Keratinocyte (primary cell): ENCODE measurements at regions not wholly inside any gene's neighbourhood (a gene's known extent, or its start where the extent isn't known, plus 50 kb on each side); places are given as distances from the start of the nearest gene placed in this dataset.

Experiments
- DNase-seq: peaks from one replicate; pipeline ENCODE4 v3.0.0-alpha.2; 2011; ENCODE audit warnings: low read depth, missing footprints, low spot score
- FAIRE-seq: peaks from 2 replicates; lab custom pipeline; 2011; peaks lifted over from hg19 to GRCh38; lab: Jason Lieb, UNC
- H2AFZ ChIP-seq: 2 replicates; pipeline ENCODE4 v1.6.0; 2012; ENCODE audit warnings: low read length, control low read depth, inconsistent platforms; ENCODE audit not compliant: control insufficient read depth
- H3K27ac ChIP-seq: 2 replicates; pipeline ENCODE4 v1.5.1; 2011; ENCODE audit warnings: low read length; ENCODE audit not compliant: control insufficient read depth, insufficient read depth
- H3K27me3 ChIP-seq: 3 replicates; pipeline ENCODE4 v1.6.0; 2011; ENCODE audit warnings: low read length; ENCODE audit not compliant: control insufficient read depth, insufficient read depth; ENCODE audit errors: extremely low read depth
- H3K36me3 ChIP-seq, 2 experiments: 2 replicates in 1 of 2; 3 replicates in 1 of 2; pipeline ENCODE4 v1.5.1; 2011; ENCODE audit warnings: low read length in 2 of 2, mild to moderate bottlenecking in 1 of 2; ENCODE audit not compliant: control insufficient read depth in 2 of 2, insufficient read depth in 2 of 2; ENCODE audit errors: extremely low read depth in 1 of 2
- H3K4me1 ChIP-seq: 3 replicates; pipeline ENCODE4 v1.5.1; 2011; ENCODE audit warnings: low read length; ENCODE audit not compliant: control insufficient read depth, insufficient read depth; ENCODE audit errors: extremely low read depth
- H3K4me2 ChIP-seq: 3 replicates; pipeline ENCODE4 v1.6.0; 2011; ENCODE audit warnings: low read depth, low read length; ENCODE audit not compliant: control insufficient read depth, insufficient read depth; ENCODE audit errors: extremely low read depth
- H3K4me3 ChIP-seq, 3 experiments: fragments of 200-600 bp in 1 of 3; sonication (generic) in 1 of 3; 2 replicates in 2 of 3; 3 replicates in 1 of 3; pipeline ENCODE4 v1.5.1; 2011 to 2016; ENCODE audit warnings: low read length in 3 of 3, mild to moderate bottlenecking in 3 of 3, control low read depth in 2 of 3, inconsistent platforms in 1 of 3, low read depth in 1 of 3, mixed read lengths in 1 of 3, mixed run types in 1 of 3, moderate library complexity in 1 of 3; ENCODE audit not compliant: control insufficient read depth in 2 of 3, insufficient read depth in 2 of 3; ENCODE audit errors: extremely low read depth in 1 of 3
- H3K79me2 ChIP-seq: 2 replicates; pipeline ENCODE4 v1.6.0; 2012; ENCODE audit warnings: low read length; ENCODE audit not compliant: control insufficient read depth, insufficient read depth
- H3K9ac ChIP-seq: 3 replicates; pipeline ENCODE4 v1.6.0; 2011; ENCODE audit warnings: low read length; ENCODE audit not compliant: control insufficient read depth, insufficient read depth; ENCODE audit errors: extremely low read depth
- H3K9me1 ChIP-seq: 3 replicates; pipeline ENCODE4 v1.6.0; 2011; ENCODE audit warnings: low read length; ENCODE audit not compliant: control insufficient read depth, insufficient read depth; ENCODE audit errors: extremely low read depth
- H3K9me3 ChIP-seq: 2 replicates; pipeline ENCODE4 v1.5.1; 2012; ENCODE audit warnings: low read depth, low read length; ENCODE audit not compliant: control insufficient read depth
- H4K20me1 ChIP-seq: 3 replicates; pipeline ENCODE4 v1.6.0; 2011; ENCODE audit warnings: low read length; ENCODE audit not compliant: control insufficient read depth, insufficient read depth; ENCODE audit errors: extremely low read depth
- EZH2 ChIP-seq: IDR thresholded peaks from one replicate; pipeline ENCODE4 v1.6.1; 2012; ENCODE audit warnings: inconsistent platforms, mild to moderate bottlenecking, low read length, moderate library complexity
- dilution Hi-C: fragments of 300-500 bp; cut with MboI; formaldehyde crosslinking; loops from one replicate; pipeline ENCODE4 v1.7.0; 2020; ENCODE audit warnings: low sequenced_read_pairs; ENCODE audit not compliant: extremely low pct_ligation_motif_present
- TF ChIP-seq, protein P1 (sequence below), 3 experiments: IDR thresholded peaks in 1 of 3; conservative IDR thresholded peaks in 1 of 3; optimal IDR thresholded peaks in 1 of 3; 2 replicates in 2 of 3; 3 replicates in 1 of 3; pipeline versions ENCODE3 to v1.5.1; 2011; ENCODE audit warnings: low read length in 3 of 3, mild to moderate bottlenecking in 3 of 3, moderate library complexity in 2 of 3, control low read depth in 1 of 3, inconsistent platforms in 1 of 3; ENCODE audit not compliant: insufficient read depth in 2 of 3; ENCODE audit errors: extremely low read depth in 1 of 3

GRCh38 chr3:124288996-124289395 lies 297.1 kb upstream of the ROPN1 start:
- peaks cover 7% of the 10 kb centered on the region for H3K27me3 ChIP-seq
- no peaks in the 10 kb centered on the region for H4K20me1 ChIP-seq
- FAIRE-seq = no peak
- dilution Hi-C loops = no loop called here
- no peaks in the 10 kb centered on the region for H3K9me1 ChIP-seq
- DNase-seq = no peak
- no peaks in the 10 kb centered on the region for H3K9me3 ChIP-seq
- no peak overlapping the region for H3K9ac ChIP-seq
- no peaks in the 10 kb centered on the region for H3K4me1 ChIP-seq
- no peak overlapping the region for H3K4me3 ChIP-seq
- H3K79me2 ChIP-seq = no peaks in the 10 kb centered on the region
- H3K4me2 ChIP-seq = no peak overlapping the region
- H2AFZ ChIP-seq = no peak overlapping the region
- H3K27ac ChIP-seq = no peak overlapping the region
- TF ChIP-seq, protein P1, sequence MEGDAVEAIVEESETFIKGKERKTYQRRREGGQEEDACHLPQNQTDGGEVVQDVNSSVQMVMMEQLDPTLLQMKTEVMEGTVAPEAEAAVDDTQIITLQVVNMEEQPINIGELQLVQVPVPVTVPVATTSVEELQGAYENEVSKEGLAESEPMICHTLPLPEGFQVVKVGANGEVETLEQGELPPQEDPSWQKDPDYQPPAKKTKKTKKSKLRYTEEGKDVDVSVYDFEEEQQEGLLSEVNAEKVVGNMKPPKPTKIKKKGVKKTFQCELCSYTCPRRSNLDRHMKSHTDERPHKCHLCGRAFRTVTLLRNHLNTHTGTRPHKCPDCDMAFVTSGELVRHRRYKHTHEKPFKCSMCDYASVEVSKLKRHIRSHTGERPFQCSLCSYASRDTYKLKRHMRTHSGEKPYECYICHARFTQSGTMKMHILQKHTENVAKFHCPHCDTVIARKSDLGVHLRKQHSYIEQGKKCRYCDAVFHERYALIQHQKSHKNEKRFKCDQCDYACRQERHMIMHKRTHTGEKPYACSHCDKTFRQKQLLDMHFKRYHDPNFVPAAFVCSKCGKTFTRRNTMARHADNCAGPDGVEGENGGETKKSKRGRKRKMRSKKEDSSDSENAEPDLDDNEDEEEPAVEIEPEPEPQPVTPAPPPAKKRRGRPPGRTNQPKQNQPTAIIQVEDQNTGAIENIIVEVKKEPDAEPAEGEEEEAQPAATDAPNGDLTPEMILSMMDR (optimal IDR thresholded peaks at IDR 0.05 in 1 of 3, IDR thresholded peaks at IDR 0.05 in 1 of 3, conservative IDR thresholded peaks at IDR 0.05 in 1 of 3; ENCODE audit: extremely low read depth in 1 of 3, insufficient read depth in 2 of 3, low read length in 3 of 3) = no peak
- no peak for TF ChIP-seq EZH2
- H3K36me3 ChIP-seq = no peaks in the 10 kb centered on the region

DNA sequence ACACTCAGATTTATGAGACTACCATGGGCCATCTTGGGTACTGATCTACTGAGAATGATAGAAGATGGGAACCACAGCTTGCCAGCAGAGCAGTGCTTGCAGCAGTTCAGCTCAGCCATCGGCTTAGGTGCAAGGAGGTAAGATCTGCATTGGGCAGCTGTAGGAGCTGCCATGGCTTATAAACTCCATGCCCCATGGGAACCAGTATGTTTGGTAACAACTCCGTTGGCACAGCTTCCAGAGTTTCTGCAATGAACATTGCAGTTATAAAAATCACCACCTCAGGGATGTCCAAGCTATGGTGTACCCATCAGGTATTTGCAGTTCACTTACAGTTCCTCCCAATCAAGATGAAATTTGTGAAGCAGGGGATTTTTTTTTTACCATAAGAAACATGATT lies 299.1 kb upstream of the ROPN1 start:
- Histone ChIP-seq H3K9me1 (no peaks in the 10 kb centered on the region), H3K4me3 (no peak overlapping the region), H2AFZ (no peak overlapping the region), H3K9me3 (no peaks in the 10 kb centered on the region), H3K4me1 (no peaks in the 10 kb centered on the region), H3K9ac (no peak overlapping the region), H3K79me2 (no peaks in the 10 kb centered on the region), H3K36me3 (no peaks in the 10 kb centered on the region), H3K4me2 (no peak overlapping the region), H3K27me3 (peaks cover 10% of the 10 kb centered on the region), H4K20me1 (no peaks in the 10 kb centered on the region), H3K27ac (no peak overlapping the region)
- dilution Hi-C loops = no loop called here
- FAIRE-seq (no peak), DNase-seq (no peak)
- no peak for TF ChIP-seq EZH2
- TF ChIP-seq, protein P1 (optimal IDR thresholded peaks at IDR 0.05 in 1 of 3, IDR thresholded peaks at IDR 0.05 in 1 of 3, conservative IDR thresholded peaks at IDR 0.05 in 1 of 3; ENCODE audit: extremely low read depth in 1 of 3, insufficient read depth in 2 of 3, low read length in 3 of 3) = no peak
